ENCODE measurements at regions not wholly inside any gene's neighbourhood (a gene's known extent, or its start where the extent isn't known, plus 50 kb on each side); places are given as distances from the start of the nearest gene placed in this dataset.
"Not testable (repeated sequence)": the region's sequence is repeated elsewhere in the genome, so short reads cannot be mapped to it uniquely, and the experiment has no call there.

GRCh38 chr22:47367107-47367690, 604.7 kb downstream of the TBC1D22A start:
- DNase-seq = peak; percentile 17

GRCh38 chr22:47366026-47366767, 603.7 kb downstream of the TBC1D22A start:
- peak; percentile 28 for DNase-seq

- no peak for DNase-seq
Observed at GRCh38 chr22:47361247-47361646, 598.8 kb downstream of the TBC1D22A start.

GRCh38 chr22:47357493-47357892, 595.0 kb downstream of the TBC1D22A start:
- DNase-seq = peak; percentile 26

- DNase-seq = peak; percentile 33
Observed at GRCh38 chr22:47357086-47357485, 594.6 kb downstream of the TBC1D22A start.

- peak; percentile 33 for DNase-seq
Observed at GRCh38 chr22:47356511-47357011, 594.1 kb downstream of the TBC1D22A start.

- DNase-seq = peak; percentile 40
Observed at GRCh38 chr22:47355776-47356510, 593.5 kb downstream of the TBC1D22A start.

GRCh38 chr22:47355388-47355725, 592.9 kb downstream of the TBC1D22A start:
- peak; percentile 9 for DNase-seq

- DNase-seq = peak; percentile 46
Observed at GRCh38 chr22:47354668-47355387, 592.4 kb downstream of the TBC1D22A start.

- peak; percentile 24 for DNase-seq
Observed at GRCh38 chr22:47352920-47353700, 590.7 kb downstream of the TBC1D22A start.

GRCh38 chr22:47351836-47352579, 589.6 kb downstream of the TBC1D22A start:
- peak; percentile 21 for DNase-seq

- not testable (repeated sequence) for DNase-seq
Observed at GRCh38 chr22:47346287-47346686, 583.8 kb downstream of the TBC1D22A start.

GRCh38 chr22:47345025-47345424, 582.6 kb downstream of the TBC1D22A start:
- DNase-seq = no peak

- no peak for DNase-seq
Observed at GRCh38 chr22:47344414-47344813, 582.0 kb downstream of the TBC1D22A start.

- no peak for DNase-seq
Observed at GRCh38 chr22:47343611-47344010, 581.2 kb downstream of the TBC1D22A start.

GRCh38 chr22:47342446-47342845, 580.0 kb downstream of the TBC1D22A start:
- DNase-seq = no peak

GRCh38 chr22:47341464-47341863, 579.0 kb downstream of the TBC1D22A start:
- DNase-seq = no peak

- DNase-seq = no peak
Observed at GRCh38 chr22:47340851-47341436, 578.5 kb downstream of the TBC1D22A start.

GRCh38 chr22:47337161-47337621, 574.7 kb downstream of the TBC1D22A start:
- no peak for DNase-seq

- no peak for DNase-seq
Observed at GRCh38 chr22:47335958-47336357, 573.5 kb downstream of the TBC1D22A start.

GRCh38 chr22:47335460-47335859, 573.0 kb downstream of the TBC1D22A start:
- no peak for DNase-seq
